SK-N-SH (cell line): ENCODE measurements at regions not wholly inside any gene's neighbourhood (a gene's known extent, or its start where the extent isn't known, plus 50 kb on each side); places are given as distances from the start of the nearest gene placed in this dataset.

Experiments
- CTCF ChIA-PET: fragments of 300-600, 350-600 bp; formaldehyde crosslinking; extraction: SDS; loops from one replicate; lab custom pipeline; 2021; lab: Yijun Ruan, JAX
- POLR2A ChIA-PET: fragments of 350-600 bp; sonication (Branson Sonifier 250); formaldehyde crosslinking; extraction: SDS; loops from one replicate; lab custom pipeline; 2020; ENCODE audit warnings: antibody characterized with exemption, inconsistent platforms; lab: Yijun Ruan, JAX
- DNase-seq: peaks from one replicate; pipeline ENCODE4 v3.0.0; 2012
- H2AFZ ChIP-seq: fragments of 200-600 bp; sonication (generic); 2 replicates; pipeline ENCODE4 v1.8.1; 2016; ENCODE audit warnings: antibody characterized with exemption, mild to moderate bottlenecking, low read depth
- H3F3A ChIP-seq: fragments of 200-600 bp; sonication (generic); replicated peaks from 2 replicates; pipeline ENCODE3; 2016; ENCODE audit warnings: antibody characterized with exemption, mild to moderate bottlenecking; ENCODE audit not compliant: insufficient read depth
- H3K27ac ChIP-seq, 2 experiments: fragments of 200-500 bp in 1 of 2; fragments of 200-600 bp in 1 of 2; sonication (Bioruptor generic) in 1 of 2; sonication (generic), shearing (Covaris generic) in 1 of 2; 2 replicates each; pipeline versions ENCODE4 v1.5.1 to v1.6.1; 2014 to 2016; ENCODE audit warnings: low read depth in 2 of 2, inconsistent platforms in 1 of 2, low read length in 1 of 2, mild to moderate bottlenecking in 1 of 2, mixed read lengths in 1 of 2
- H3K27me3 ChIP-seq: fragments of 200-600 bp; sonication (generic), shearing (Covaris generic); 2 replicates; pipeline ENCODE4 v1.6.1; 2016; ENCODE audit warnings: mixed run types; ENCODE audit not compliant: insufficient read depth
- H3K36me3 ChIP-seq, 2 experiments: fragments of 200-500 bp in 1 of 2; fragments of 200-600 bp in 1 of 2; sonication (Bioruptor generic) in 1 of 2; sonication (generic) in 1 of 2; replicated peaks in 1 of 2; 2 replicates each; pipeline versions ENCODE3 to v1.5.1; 2014 to 2016; ENCODE audit warnings: low read length in 1 of 2, mild to moderate bottlenecking in 1 of 2; ENCODE audit not compliant: insufficient read depth in 2 of 2, control insufficient read depth in 1 of 2
- H3K4me1 ChIP-seq, 2 experiments: fragments of 200-500 bp in 1 of 2; fragments of 200-600 bp in 1 of 2; sonication (Bioruptor generic) in 1 of 2; sonication (generic), shearing (Covaris generic) in 1 of 2; 2 replicates each; pipeline versions ENCODE4 v1.5.1 to v1.6.1; 2014 to 2016; ENCODE audit warnings: low read depth in 1 of 2, low read length in 1 of 2, mixed run types in 1 of 2; ENCODE audit not compliant: insufficient read depth in 2 of 2, control insufficient read depth in 1 of 2
- H3K4me2 ChIP-seq: fragments of 200-600 bp; sonication (generic), shearing (Covaris generic); 2 replicates; pipeline ENCODE4 v1.6.1; 2017; ENCODE audit warnings: mixed run types
- H3K4me3 ChIP-seq, 2 experiments: fragments of 200-500 bp in 1 of 2; fragments of 200-600 bp in 1 of 2; sonication (Bioruptor generic) in 1 of 2; sonication (generic), shearing (Covaris generic) in 1 of 2; 2 replicates each; pipeline versions ENCODE4 v1.5.1 to v1.8.1; 2014 to 2016; ENCODE audit warnings: low read depth in 2 of 2, inconsistent platforms in 1 of 2, low read length in 1 of 2, mild to moderate bottlenecking in 1 of 2, mixed read lengths in 1 of 2, moderate library complexity in 1 of 2
- H3K79me2 ChIP-seq: fragments of 200-600 bp; sonication (generic); 2 replicates; pipeline ENCODE4 v1.8.1; 2017; ENCODE audit warnings: mild to moderate bottlenecking; ENCODE audit not compliant: insufficient read depth
- H3K9ac ChIP-seq: fragments of 200-600 bp; sonication (generic); 2 replicates; pipeline ENCODE4 v1.6.1; 2017; ENCODE audit warnings: mixed run types
- H3K9me2 ChIP-seq: fragments of 200-600 bp; sonication (generic); 2 replicates; pipeline ENCODE4 v1.6.1; 2017; ENCODE audit warnings: mixed run types
- H3K9me3 ChIP-seq: fragments of 200-600 bp; sonication (generic); 2 replicates; pipeline ENCODE4 v1.6.1; 2017; ENCODE audit warnings: mixed run types, mild to moderate bottlenecking, moderate library complexity
- H4K20me1 ChIP-seq: fragments of 200-600 bp; sonication (generic); 2 replicates; pipeline ENCODE4 v1.6.1; 2017; ENCODE audit warnings: mild to moderate bottlenecking, mixed run types; ENCODE audit not compliant: insufficient read depth
- CHD2 ChIP-seq: fragments of 150-350 bp; IDR thresholded peaks from 2 replicates; pipeline ENCODE4 v1.6.1; 2018; ENCODE audit warnings: low read length; ENCODE audit not compliant: partially characterized antibody
- ELF1 ChIP-seq: IDR thresholded peaks from 2 replicates; pipeline ENCODE4 v1.4.0; 2012
- EZH2phosphoT487 ChIP-seq: fragments of 200-600 bp; sonication (generic); IDR thresholded peaks from 2 replicates; pipeline ENCODE4 v1.6.1; 2017; ENCODE audit warnings: low read depth, mixed run types, mild to moderate bottlenecking, antibody characterized with exemption, moderate library complexity, borderline replicate concordance
- FOXJ3 ChIP-seq: sonication (generic); formaldehyde crosslinking; IDR thresholded peaks from 2 replicates; pipeline ENCODE4 v1.5.1; 2020; ENCODE audit warnings: mild to moderate bottlenecking, missing genetic modification reagents
- GABPA ChIP-seq: IDR thresholded peaks from 2 replicates; pipeline ENCODE4 v1.4.0; 2012; ENCODE audit warnings: low read depth, mild to moderate bottlenecking
- NFIC ChIP-seq: IDR thresholded peaks from 2 replicates; pipeline ENCODE4 v1.4.0; 2012; ENCODE audit warnings: borderline replicate concordance
- NRF1 ChIP-seq: IDR thresholded peaks from 2 replicates; pipeline ENCODE4 v1.6.1; 2012; ENCODE audit warnings: low read depth, mild to moderate bottlenecking, low read length
- POLR2AphosphoS5 ChIP-seq: IDR thresholded peaks from 2 replicates; pipeline ENCODE4 v1.6.1; 2012; ENCODE audit warnings: low read depth, low read length
- RAD21 ChIP-seq: IDR thresholded peaks from 2 replicates; pipeline ENCODE4 v1.6.1; 2012; ENCODE audit warnings: mild to moderate bottlenecking, low read length
- RFX5 ChIP-seq: IDR thresholded peaks from 2 replicates; pipeline ENCODE4 v1.6.1; 2012; ENCODE audit warnings: mild to moderate bottlenecking, improper control_type of control experiment, low read length
- SIN3A ChIP-seq: IDR thresholded peaks from 2 replicates; pipeline ENCODE4 v1.6.1; 2012; ENCODE audit warnings: low read depth, mild to moderate bottlenecking, low read length, moderate library complexity, borderline replicate concordance
- SMC3 ChIP-seq: IDR thresholded peaks from 2 replicates; pipeline ENCODE4 v1.6.1; 2012; ENCODE audit warnings: low read depth, low read length, improper control_type of control experiment
- TAF1 ChIP-seq: IDR thresholded peaks from 2 replicates; pipeline ENCODE4 v1.6.1; 2012; ENCODE audit warnings: low read depth, mild to moderate bottlenecking, low read length, moderate library complexity, borderline replicate concordance
- TCF12 ChIP-seq: IDR thresholded peaks from 2 replicates; pipeline ENCODE4 v1.4.0; 2012
- YY1 ChIP-seq: IDR thresholded peaks from 2 replicates; pipeline ENCODE4 v1.4.0; 2012; ENCODE audit warnings: low read depth, mild to moderate bottlenecking
- WGBS: methylation state at CpG from one replicate; pipeline ENCODE4 v1.1.6; 2017; ENCODE audit warnings: low lambda C conversion rate; 5-methylcytosine and 5-hydroxymethylcytosine counted together
- TF ChIP-seq, protein P1 (sequence below): fragments of 150-350 bp; IDR thresholded peaks from 2 replicates; pipeline ENCODE4 v1.6.1; 2017; ENCODE audit warnings: antibody characterized with exemption, low read length, low read depth, borderline replicate concordance
- TF ChIP-seq, protein P2 (sequence below): IDR thresholded peaks from 2 replicates; pipeline ENCODE4 v1.4.0; 2012; ENCODE audit warnings: low read depth, borderline replicate concordance
- TF ChIP-seq, protein P3 (sequence below): fragments of 200-600 bp; sonication (generic); IDR thresholded peaks from 2 replicates; pipeline ENCODE4 v1.6.1; 2017; ENCODE audit warnings: antibody characterized with exemption, mild to moderate bottlenecking, moderate library complexity
- TF ChIP-seq, protein P4 (sequence below): IDR thresholded peaks from 2 replicates; pipeline ENCODE4; 2012

DNA sequence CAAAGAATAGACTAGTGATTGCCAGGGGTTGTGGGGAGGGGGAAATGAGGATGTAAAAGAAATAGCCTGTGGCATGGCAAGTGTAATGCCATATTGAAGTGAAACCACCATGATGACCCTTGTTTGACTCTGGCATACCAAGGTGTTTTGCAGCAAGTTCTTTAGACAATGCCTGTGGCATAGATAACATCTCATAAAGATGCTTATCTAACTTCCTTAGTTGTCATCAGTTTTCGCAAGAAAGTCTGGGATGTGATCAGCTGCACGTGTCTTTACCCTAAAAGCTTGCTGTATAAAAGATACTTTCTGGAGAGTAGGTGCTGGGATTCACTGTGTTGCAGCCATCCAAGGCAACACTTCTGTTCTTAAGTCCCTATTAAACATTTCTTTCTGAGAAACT is 176.1 kb upstream of the MAGEB16 start:
- Histone ChIP-seq H4K20me1 (no peaks in the 10 kb centered on the region), H3K27me3 (no peaks in the 10 kb centered on the region), H3K9me3 (no peaks in the 10 kb centered on the region), H3K9ac (no peak overlapping the region), H3K27ac (no peak overlapping the region), H2AFZ (no peak overlapping the region), H3K4me2 (no peak overlapping the region), H3K79me2 (no peaks in the 10 kb centered on the region), H3K36me3 (no peaks in the 10 kb centered on the region), H3K4me1 (no peaks in the 10 kb centered on the region), H3K9me2 (no peaks in the 10 kb centered on the region), H3K4me3 (no peak overlapping the region), H3F3A (no peaks in the 10 kb centered on the region)
- TF ChIP-seq NFIC: no peak
- TF ChIP-seq SIN3A: no peak
- TF ChIP-seq EZH2phosphoT487: no peak
- TF ChIP-seq, protein P1, sequence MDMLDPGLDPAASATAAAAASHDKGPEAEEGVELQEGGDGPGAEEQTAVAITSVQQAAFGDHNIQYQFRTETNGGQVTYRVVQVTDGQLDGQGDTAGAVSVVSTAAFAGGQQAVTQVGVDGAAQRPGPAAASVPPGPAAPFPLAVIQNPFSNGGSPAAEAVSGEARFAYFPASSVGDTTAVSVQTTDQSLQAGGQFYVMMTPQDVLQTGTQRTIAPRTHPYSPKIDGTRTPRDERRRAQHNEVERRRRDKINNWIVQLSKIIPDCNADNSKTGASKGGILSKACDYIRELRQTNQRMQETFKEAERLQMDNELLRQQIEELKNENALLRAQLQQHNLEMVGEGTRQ: no peak
- TF ChIP-seq, protein P2, sequence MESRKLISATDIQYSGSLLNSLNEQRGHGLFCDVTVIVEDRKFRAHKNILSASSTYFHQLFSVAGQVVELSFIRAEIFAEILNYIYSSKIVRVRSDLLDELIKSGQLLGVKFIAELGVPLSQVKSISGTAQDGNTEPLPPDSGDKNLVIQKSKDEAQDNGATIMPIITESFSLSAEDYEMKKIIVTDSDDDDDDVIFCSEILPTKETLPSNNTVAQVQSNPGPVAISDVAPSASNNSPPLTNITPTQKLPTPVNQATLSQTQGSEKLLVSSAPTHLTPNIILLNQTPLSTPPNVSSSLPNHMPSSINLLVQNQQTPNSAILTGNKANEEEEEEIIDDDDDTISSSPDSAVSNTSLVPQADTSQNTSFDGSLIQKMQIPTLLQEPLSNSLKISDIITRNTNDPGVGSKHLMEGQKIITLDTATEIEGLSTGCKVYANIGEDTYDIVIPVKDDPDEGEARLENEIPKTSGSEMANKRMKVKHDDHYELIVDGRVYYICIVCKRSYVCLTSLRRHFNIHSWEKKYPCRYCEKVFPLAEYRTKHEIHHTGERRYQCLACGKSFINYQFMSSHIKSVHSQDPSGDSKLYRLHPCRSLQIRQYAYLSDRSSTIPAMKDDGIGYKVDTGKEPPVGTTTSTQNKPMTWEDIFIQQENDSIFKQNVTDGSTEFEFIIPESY: no peak
- TF ChIP-seq CHD2: no peak
- TF ChIP-seq RFX5: no peak
- no peak for TF ChIP-seq YY1
- no peak for TF ChIP-seq POLR2AphosphoS5
- TF ChIP-seq TCF12: no peak
- no peak for TF ChIP-seq GABPA
- TF ChIP-seq, protein P3, sequence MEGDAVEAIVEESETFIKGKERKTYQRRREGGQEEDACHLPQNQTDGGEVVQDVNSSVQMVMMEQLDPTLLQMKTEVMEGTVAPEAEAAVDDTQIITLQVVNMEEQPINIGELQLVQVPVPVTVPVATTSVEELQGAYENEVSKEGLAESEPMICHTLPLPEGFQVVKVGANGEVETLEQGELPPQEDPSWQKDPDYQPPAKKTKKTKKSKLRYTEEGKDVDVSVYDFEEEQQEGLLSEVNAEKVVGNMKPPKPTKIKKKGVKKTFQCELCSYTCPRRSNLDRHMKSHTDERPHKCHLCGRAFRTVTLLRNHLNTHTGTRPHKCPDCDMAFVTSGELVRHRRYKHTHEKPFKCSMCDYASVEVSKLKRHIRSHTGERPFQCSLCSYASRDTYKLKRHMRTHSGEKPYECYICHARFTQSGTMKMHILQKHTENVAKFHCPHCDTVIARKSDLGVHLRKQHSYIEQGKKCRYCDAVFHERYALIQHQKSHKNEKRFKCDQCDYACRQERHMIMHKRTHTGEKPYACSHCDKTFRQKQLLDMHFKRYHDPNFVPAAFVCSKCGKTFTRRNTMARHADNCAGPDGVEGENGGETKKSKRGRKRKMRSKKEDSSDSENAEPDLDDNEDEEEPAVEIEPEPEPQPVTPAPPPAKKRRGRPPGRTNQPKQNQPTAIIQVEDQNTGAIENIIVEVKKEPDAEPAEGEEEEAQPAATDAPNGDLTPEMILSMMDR: no peak
- TF ChIP-seq ELF1: no peak
- TF ChIP-seq FOXJ3 (CRISPR knock-in tag): no peak
- no peak for TF ChIP-seq TAF1
- TF ChIP-seq SMC3: no peak
- TF ChIP-seq NRF1: no peak
- TF ChIP-seq, protein P4, sequence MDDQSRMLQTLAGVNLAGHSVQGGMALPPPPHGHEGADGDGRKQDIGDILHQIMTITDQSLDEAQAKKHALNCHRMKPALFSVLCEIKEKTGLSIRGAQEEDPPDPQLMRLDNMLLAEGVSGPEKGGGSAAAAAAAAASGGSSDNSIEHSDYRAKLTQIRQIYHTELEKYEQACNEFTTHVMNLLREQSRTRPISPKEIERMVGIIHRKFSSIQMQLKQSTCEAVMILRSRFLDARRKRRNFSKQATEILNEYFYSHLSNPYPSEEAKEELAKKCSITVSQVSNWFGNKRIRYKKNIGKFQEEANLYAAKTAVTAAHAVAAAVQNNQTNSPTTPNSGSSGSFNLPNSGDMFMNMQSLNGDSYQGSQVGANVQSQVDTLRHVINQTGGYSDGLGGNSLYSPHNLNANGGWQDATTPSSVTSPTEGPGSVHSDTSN: no peak
- no peak for TF ChIP-seq RAD21
- WGBS: 0% methylated on average over 2 of the region's 2 CpGs
- DNase-seq: no peak
- POLR2A ChIA-PET: no interaction called here
- CTCF ChIA-PET: no interaction called here
